Endodermal cell (in vitro differentiated cells): ENCODE measurements at regions not wholly inside any gene's neighbourhood (a gene's known extent, or its start where the extent isn't known, plus 50 kb on each side); places are given as distances from the start of the nearest gene placed in this dataset.

Source experiments
- DNase-seq: peaks from one replicate; pipeline ENCODE4 v3.0.0-alpha.2; 2017
- H3K27ac ChIP-seq: 2 replicates; pipeline ENCODE4 v1.5.1; 2013; ENCODE audit warnings: mild to moderate bottlenecking, low read depth, low read length, moderate library complexity
- H3K27me3 ChIP-seq: 2 replicates; pipeline ENCODE4 v1.6.1; 2013; ENCODE audit warnings: mild to moderate bottlenecking, low read length, moderate library complexity; ENCODE audit not compliant: insufficient read depth, control insufficient read depth, poor library complexity, severe bottlenecking
- H3K36me3 ChIP-seq: 2 replicates; pipeline ENCODE4 v1.7.0; 2013; ENCODE audit warnings: mild to moderate bottlenecking, low read length, moderate library complexity; ENCODE audit not compliant: control insufficient read depth, insufficient read depth
- H3K4me1 ChIP-seq: one replicate; pipeline ENCODE4 v1.7.0; 2013; ENCODE audit warnings: low read length; ENCODE audit not compliant: control insufficient read depth, insufficient read depth
- H3K4me3 ChIP-seq: 2 replicates; pipeline ENCODE4 v1.5.1; 2013; ENCODE audit warnings: mild to moderate bottlenecking, low read length, moderate library complexity
- H3K9ac ChIP-seq: 2 replicates; pipeline ENCODE4 v1.6.1; 2013; ENCODE audit warnings: mild to moderate bottlenecking, low read length, moderate library complexity; ENCODE audit not compliant: poor library complexity, severe bottlenecking; ENCODE audit errors: extremely low read depth
- H3K9me3 ChIP-seq: 2 replicates; pipeline ENCODE4 v1.6.1; 2013; ENCODE audit warnings: mild to moderate bottlenecking, low read length, moderate library complexity; ENCODE audit not compliant: control insufficient read depth
- H3K27ac Mint-ChIP-seq: 2 replicates; pipeline ENCODE4 v1.8.0; 2020; ENCODE audit warnings: mixed read lengths
- H3K27me3 Mint-ChIP-seq: 2 replicates; pipeline ENCODE4 v1.8.0; 2021; ENCODE audit warnings: mild to moderate bottlenecking, mixed read lengths; ENCODE audit not compliant: insufficient read depth
- H3K36me3 Mint-ChIP-seq: 2 replicates; pipeline ENCODE4 v1.8.0; 2020; ENCODE audit warnings: low read depth, mixed read lengths
- H3K4me1 Mint-ChIP-seq: 2 replicates; pipeline ENCODE4 v1.8.0; 2020; ENCODE audit warnings: mixed read lengths
- H3K4me3 Mint-ChIP-seq: 2 replicates; pipeline ENCODE4 v1.8.0; 2020; ENCODE audit warnings: mild to moderate bottlenecking, moderate library complexity, mixed read lengths
- H3K9me3 Mint-ChIP-seq: 2 replicates; pipeline ENCODE4 v1.8.0; 2020; ENCODE audit warnings: mild to moderate bottlenecking, mixed read lengths
- CTCF ChIP-seq: fragments of 200-600 bp; sonication (generic); conservative IDR thresholded peaks from 2 replicates; pipeline ENCODE4 v1.5.0; 2021; ENCODE audit warnings: antibody characterized with exemption, mild to moderate bottlenecking
- WGBS, 2 experiments: methylation state at CpG; one replicate each; pipeline versions ENCODE4 v1.1.5 to v1.1.7; 2013; ENCODE audit warnings: missing lambda C conversion rate in 2 of 2, mixed read lengths in 1 of 2; ENCODE audit not compliant: insufficient coverage in 1 of 2, insufficient read length in 1 of 2; 5-methylcytosine and 5-hydroxymethylcytosine counted together

- no peak overlapping the region for H3K9ac ChIP-seq
- Mint-ChIP-seq H3K4me3 (no peak overlapping the region), H3K4me1 (no peaks in the 10 kb centered on the region), H3K27ac (no peak overlapping the region), H3K36me3 (no peaks in the 10 kb centered on the region), H3K27me3 (no peaks in the 10 kb centered on the region), H3K9me3 (peaks cover 3% of the 10 kb centered on the region)
- H3K27me3 ChIP-seq = no peaks in the 10 kb centered on the region
- WGBS, 2 experiments = 91 to 100% methylated on average over 2 of the region's 2 CpGs
- no peak for DNase-seq
- no peaks in the 10 kb centered on the region for H3K4me1 ChIP-seq
- no peak overlapping the region for H3K4me3 ChIP-seq
- H3K9me3 ChIP-seq = no peaks in the 10 kb centered on the region
- TF ChIP-seq CTCF = no peak
- H3K36me3 ChIP-seq = no peaks in the 10 kb centered on the region
- H3K27ac ChIP-seq = no peak overlapping the region
Observed at GRCh38 chr3:135915206-135915605, 50.3 kb upstream of the PPP2R3A start.
